SK-N-SH (cell line): ENCODE measurements at regions not wholly inside any gene's neighbourhood (a gene's known extent, or its start where the extent isn't known, plus 50 kb on each side); places are given as distances from the start of the nearest gene placed in this dataset.

Source experiments
- EP300 ChIP-seq, 2 experiments: IDR thresholded peaks; 2 replicates each; pipeline versions ENCODE4 v1.4.0 to v1.6.1; 2012; ENCODE audit warnings: borderline replicate concordance in 1 of 2, low read depth in 1 of 2, low read length in 1 of 2
- EZH2phosphoT487 ChIP-seq: fragments of 200-600 bp; sonication (generic); IDR thresholded peaks from 2 replicates; pipeline ENCODE4 v1.6.1; 2017; ENCODE audit warnings: low read depth, mixed run types, mild to moderate bottlenecking, antibody characterized with exemption, moderate library complexity, borderline replicate concordance
- FOSL2 ChIP-seq: IDR thresholded peaks from 2 replicates; pipeline ENCODE4 v1.4.0; 2012; ENCODE audit warnings: low read depth, mild to moderate bottlenecking, moderate library complexity, borderline replicate concordance
- JUND ChIP-seq: IDR thresholded peaks from 2 replicates; pipeline ENCODE4 v1.4.0; 2012
- MEF2A ChIP-seq: IDR thresholded peaks from 2 replicates; pipeline ENCODE4 v1.4.0; 2012; ENCODE audit warnings: low read depth, borderline replicate concordance
- POLR2AphosphoS5 ChIP-seq: IDR thresholded peaks from 2 replicates; pipeline ENCODE4 v1.6.1; 2012; ENCODE audit warnings: low read depth, low read length
- RAD21 ChIP-seq: IDR thresholded peaks from 2 replicates; pipeline ENCODE4 v1.6.1; 2012; ENCODE audit warnings: mild to moderate bottlenecking, low read length
- RFX5 ChIP-seq: IDR thresholded peaks from 2 replicates; pipeline ENCODE4 v1.6.1; 2012; ENCODE audit warnings: mild to moderate bottlenecking, improper control_type of control experiment, low read length
- SIN3A ChIP-seq: IDR thresholded peaks from 2 replicates; pipeline ENCODE4 v1.6.1; 2012; ENCODE audit warnings: low read depth, mild to moderate bottlenecking, low read length, moderate library complexity, borderline replicate concordance
- YY1 ChIP-seq: IDR thresholded peaks from 2 replicates; pipeline ENCODE4 v1.4.0; 2012; ENCODE audit warnings: low read depth, mild to moderate bottlenecking
- TF ChIP-seq, protein P1 (sequence below): fragments of 200-600 bp; sonication (generic); IDR thresholded peaks from 2 replicates; pipeline ENCODE4 v1.6.1; 2017; ENCODE audit warnings: antibody characterized with exemption, mild to moderate bottlenecking, moderate library complexity
- TF ChIP-seq, protein P2 (sequence below): IDR thresholded peaks from 2 replicates; pipeline ENCODE4 v1.4.0; 2012; ENCODE audit warnings: low read depth, borderline replicate concordance
- TF ChIP-seq, protein P3 (sequence below): IDR thresholded peaks from 2 replicates; pipeline ENCODE4 v1.4.0; 2012; ENCODE audit warnings: low read depth
- TF ChIP-seq, protein P4 (sequence below): fragments of 150-350 bp; IDR thresholded peaks from 2 replicates; pipeline ENCODE4 v1.6.1; 2017; ENCODE audit warnings: antibody characterized with exemption, low read length, low read depth, borderline replicate concordance

DNA sequence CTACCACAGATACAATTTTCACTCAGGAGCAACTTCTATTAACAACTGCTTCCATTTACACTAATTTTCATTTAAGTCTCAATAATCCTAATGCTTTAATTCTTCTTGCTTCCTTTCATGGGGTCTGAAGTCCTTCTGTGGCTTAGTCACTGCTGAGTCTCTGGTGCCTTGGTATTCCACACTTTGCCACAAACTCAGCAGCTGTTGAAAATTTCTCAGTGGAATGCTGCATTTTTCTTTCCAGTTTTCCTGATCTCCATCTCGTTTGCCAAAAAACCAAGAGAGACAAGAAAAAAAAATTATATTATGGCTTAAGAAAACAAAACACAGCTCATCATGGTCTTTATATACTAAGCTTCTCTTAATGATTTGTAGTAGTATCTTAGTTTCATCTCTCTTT is 269.2 kb upstream of the AZI2 start:
- TF ChIP-seq RAD21 (no peak), RFX5 (no peak), EP300 (IDR thresholded peaks at IDR 0.05; ENCODE audit: borderline replicate concordance in 1 of 2, low read depth in 1 of 2, low read length in 1 of 2) (no peak), POLR2AphosphoS5 (no peak), SIN3A (no peak), YY1 (no peak), EZH2phosphoT487 (no peak), MEF2A (no peak), JUND (no peak), FOSL2 (no peak)
- TF ChIP-seq, protein P1, sequence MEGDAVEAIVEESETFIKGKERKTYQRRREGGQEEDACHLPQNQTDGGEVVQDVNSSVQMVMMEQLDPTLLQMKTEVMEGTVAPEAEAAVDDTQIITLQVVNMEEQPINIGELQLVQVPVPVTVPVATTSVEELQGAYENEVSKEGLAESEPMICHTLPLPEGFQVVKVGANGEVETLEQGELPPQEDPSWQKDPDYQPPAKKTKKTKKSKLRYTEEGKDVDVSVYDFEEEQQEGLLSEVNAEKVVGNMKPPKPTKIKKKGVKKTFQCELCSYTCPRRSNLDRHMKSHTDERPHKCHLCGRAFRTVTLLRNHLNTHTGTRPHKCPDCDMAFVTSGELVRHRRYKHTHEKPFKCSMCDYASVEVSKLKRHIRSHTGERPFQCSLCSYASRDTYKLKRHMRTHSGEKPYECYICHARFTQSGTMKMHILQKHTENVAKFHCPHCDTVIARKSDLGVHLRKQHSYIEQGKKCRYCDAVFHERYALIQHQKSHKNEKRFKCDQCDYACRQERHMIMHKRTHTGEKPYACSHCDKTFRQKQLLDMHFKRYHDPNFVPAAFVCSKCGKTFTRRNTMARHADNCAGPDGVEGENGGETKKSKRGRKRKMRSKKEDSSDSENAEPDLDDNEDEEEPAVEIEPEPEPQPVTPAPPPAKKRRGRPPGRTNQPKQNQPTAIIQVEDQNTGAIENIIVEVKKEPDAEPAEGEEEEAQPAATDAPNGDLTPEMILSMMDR = no peak
- TF ChIP-seq, protein P2, sequence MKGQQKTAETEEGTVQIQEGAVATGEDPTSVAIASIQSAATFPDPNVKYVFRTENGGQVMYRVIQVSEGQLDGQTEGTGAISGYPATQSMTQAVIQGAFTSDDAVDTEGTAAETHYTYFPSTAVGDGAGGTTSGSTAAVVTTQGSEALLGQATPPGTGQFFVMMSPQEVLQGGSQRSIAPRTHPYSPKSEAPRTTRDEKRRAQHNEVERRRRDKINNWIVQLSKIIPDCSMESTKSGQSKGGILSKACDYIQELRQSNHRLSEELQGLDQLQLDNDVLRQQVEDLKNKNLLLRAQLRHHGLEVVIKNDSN = no peak
- TF ChIP-seq, protein P3, sequence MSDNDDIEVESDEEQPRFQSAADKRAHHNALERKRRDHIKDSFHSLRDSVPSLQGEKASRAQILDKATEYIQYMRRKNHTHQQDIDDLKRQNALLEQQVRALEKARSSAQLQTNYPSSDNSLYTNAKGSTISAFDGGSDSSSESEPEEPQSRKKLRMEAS = no peak
- TF ChIP-seq, protein P4, sequence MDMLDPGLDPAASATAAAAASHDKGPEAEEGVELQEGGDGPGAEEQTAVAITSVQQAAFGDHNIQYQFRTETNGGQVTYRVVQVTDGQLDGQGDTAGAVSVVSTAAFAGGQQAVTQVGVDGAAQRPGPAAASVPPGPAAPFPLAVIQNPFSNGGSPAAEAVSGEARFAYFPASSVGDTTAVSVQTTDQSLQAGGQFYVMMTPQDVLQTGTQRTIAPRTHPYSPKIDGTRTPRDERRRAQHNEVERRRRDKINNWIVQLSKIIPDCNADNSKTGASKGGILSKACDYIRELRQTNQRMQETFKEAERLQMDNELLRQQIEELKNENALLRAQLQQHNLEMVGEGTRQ = no peak
